ENCODE measurements at regions not wholly inside any gene's neighbourhood (a gene's known extent, or its start where the extent isn't known, plus 50 kb on each side); places are given as distances from the start of the nearest gene placed in this dataset.

DNA sequence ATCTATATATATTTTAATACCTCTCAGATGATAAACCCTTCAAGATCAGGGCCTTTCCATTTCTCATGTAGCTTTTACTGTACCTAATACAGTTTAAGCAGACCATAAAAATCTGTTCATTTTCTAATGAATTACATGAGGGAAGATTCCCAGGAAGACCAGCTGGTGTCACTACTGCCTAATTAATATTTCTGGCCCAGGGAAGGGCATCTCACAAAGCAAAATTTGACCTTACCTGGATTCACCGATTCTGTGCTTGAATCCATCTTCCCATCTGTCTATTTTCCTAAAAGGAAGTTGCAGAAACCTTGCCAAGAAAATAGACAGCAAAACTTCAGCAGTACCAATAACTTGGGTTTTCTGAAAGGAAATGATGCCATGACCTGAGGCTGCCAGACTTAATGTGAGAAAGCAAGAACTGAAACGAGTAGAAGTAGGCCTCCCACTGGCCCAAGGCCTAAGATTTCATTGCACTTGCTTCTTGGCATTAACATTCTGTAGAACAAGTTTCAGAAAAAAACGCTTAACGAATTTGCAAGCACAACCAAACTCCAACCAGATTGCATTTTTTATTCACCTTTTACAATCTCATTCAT lies 83.0 kb upstream of the GLIS3 start:
- peak; percentile 12 for DNase-seq

DNA sequence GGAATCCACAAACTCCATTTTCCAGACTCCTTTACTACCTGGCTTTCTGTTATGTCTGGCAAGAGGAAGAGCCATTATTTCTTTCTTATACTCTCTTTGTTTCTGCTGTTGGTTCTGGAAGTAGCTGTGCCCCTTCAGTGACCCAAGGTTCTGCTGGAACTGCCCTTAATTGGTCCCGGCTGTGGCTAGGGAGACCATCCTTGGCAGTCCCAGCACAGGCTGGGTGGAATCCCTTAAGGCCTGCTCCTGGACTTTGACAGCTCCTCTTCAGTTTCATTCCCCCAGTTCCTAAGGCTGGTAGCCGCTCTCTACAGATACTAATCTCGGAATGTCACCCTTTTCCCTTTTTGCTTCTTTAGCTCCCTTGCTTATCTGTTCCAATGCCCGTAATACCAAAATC lies 81.9 kb upstream of the GLIS3 start:
- no peak for DNase-seq

DNA sequence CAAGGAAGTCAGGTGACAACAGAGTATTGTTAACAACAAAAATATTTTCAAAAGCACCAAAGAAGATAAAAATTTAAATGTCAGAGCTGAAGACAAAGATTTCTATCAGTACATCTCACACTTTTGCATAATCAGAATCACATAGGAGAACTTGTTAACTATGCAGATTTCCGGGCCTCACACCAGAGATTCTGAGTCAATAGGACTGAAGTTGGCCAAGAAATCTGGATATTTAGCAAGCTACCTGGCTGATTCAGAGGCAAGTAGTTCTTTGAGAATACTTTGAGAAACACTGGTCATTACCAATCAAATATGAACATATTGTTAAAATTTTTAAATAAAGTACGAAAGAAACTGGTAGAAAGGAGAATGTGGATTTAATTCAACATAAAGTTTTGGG lies 80.5 kb upstream of the GLIS3 start:
- DNase-seq = no peak

DNA sequence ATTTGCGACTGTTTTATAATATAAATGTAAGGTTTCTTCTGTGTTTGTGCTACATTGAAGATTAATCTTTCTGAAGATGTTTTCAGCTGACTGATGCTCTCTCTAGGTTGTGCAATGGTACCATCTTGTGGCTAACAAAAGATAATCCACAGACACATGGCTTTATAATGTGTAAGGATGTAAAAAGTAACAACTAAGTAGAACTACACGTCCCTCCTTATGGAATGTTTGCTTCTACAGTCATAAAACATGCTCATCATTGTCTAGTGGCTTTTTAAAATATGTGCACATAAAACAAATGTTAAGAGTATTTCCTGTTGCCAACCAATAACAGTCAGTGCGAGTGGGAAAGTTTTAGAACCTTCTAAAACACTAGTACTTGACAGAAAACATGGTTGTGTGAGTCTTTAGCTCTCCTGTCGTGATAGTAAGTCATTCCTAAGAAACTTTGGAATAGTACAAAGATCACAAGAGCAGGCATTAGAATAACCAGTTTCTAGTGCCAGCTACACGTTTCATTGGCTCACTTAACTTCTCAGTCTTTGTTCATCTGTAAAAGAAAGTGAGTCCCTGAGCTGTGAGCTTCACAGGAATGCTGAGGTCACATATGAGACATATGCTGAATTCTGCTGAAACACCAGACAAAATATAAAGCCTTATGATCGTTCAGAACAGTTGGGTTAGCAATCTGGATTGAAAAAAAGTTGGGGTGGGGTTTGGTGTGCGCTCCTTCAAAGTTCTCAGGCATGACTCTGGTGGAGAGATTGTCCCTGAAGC lies 75.7 kb upstream of the GLIS3 start:
- DNase-seq = peak; percentile 35

DNA sequence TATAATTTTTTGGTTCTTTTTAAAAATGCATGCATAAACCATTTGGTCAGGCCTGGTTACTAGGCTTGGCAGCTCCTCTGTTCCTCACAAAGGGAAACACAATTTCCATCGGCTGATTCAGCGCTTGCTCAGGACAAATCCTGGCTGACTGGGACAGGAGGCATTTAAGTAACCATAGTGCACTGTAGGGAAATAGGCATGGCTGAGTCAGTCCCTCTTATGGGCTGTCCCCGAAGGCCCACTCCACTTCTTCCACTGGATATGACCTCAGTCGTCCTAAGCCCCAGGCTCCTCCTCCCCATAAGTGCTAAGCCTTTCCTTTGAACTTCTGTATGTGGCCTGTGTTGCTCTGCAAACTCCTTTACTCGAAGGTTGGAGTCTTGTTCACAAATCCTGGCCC lies 71.2 kb upstream of the GLIS3 start:
- DNase-seq = no peak

DNA sequence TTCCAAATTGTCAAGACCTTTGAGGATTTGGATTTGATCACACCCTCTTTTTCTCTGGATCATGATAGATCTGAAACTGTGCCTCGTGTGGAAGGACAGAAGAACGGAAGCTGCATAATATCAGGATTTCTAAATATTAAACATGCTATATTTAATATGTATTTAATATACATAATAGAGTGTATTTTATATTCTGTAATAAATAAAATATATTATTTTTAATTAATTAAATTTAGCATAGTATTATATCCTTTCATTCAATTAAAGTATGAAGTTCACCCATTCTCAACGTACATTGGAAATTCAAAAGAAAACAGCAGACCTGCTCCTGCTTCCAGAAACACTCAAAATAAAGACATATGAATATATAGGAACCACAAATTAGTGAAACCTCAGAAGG lies 70.6 kb upstream of the GLIS3 start:
- no peak for DNase-seq

DNA sequence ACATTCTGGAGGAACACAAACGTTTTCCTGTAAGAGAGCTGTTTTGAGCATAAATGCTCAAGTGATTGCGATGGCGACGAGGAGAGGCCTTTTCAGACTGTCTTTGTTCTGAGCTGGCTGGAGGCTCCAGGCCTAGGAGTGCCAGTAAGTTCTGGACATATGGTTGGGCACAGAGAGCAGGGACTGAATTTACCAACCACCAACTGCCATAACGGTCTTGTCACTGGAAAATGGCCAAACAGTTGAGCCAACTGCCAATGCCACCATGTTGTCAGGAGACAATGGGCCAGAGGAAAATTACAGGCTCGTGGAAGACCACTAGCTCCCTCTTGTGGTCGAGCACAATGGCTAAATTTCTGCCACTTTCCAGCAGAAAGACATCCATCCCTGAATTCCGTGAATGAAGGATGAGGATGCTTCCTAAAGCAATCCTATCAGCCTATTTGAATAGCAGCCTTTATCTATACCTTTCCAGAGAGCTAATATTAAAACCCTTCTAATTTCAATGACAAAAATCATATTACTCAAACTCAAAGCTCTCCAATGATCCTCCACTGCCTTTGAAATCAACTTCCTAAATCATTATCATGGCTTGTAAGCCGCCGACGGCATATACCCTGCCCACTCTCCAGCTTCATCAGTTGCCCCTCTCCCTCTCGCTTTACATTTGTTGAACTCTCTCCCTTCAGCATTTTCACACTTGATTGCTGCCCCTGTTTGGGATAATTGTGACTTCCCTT lies 66.9 kb upstream of the GLIS3 start:
- peak; percentile 31 for DNase-seq

DNA sequence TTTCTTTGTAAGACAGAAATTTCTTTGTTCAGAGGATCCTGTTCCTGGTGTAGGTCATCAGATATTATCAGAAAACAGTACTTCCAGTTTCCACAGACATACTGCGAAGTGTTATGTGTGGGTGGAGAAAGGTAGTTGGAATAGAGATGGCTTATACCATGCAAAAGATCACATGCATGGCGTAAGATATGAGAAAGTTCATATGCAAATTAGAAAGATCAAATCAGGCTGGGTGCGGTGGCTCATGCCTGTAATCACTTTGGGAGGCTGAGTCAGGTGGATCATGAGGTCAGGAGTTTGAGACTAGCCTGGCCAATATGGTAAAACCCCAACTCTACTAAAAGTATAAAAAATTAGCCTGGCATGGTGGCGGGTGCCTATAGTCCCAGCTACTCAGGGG lies 65.2 kb upstream of the GLIS3 start:
- DNase-seq = no peak

DNA sequence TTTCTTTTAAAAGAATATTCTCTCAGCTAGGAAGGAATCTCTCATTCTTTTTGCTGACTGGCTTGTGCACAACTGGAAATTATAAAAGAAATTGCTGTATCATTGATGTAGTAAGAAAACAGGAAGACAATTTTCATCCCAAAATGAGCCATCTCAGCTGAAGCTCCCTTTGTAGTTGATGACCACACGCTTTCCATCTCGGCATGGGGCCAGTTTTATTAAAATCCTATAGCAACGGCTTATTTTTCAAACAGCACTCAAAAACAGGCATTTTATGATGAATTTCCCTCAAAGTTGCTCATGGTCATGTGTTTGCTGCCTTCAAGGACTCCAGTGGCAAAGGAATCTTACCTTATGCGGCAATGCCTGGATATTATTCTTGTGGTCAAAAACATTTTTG lies 62.4 kb upstream of the GLIS3 start:
- no peak for DNase-seq

DNA sequence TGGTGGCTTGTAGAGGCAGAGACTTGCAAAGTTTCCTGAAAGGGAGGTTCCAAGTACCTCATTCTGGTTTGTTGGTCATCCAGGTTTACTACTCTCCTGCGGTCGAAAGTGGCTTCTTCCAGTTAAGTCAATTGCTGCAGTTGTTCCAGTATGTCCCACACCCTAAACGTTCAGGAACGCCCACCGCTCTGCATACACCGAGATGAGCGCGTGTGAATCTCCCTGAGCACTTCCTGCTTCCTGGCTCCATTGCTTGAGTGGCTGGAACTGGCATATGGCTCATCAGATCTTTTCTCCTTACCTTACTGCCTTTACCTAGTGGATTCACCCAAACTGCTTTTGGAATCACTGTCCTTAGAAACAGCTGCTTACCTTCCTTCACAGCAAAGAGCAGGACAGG lies 59.1 kb upstream of the GLIS3 start:
- no peak for DNase-seq

DNA sequence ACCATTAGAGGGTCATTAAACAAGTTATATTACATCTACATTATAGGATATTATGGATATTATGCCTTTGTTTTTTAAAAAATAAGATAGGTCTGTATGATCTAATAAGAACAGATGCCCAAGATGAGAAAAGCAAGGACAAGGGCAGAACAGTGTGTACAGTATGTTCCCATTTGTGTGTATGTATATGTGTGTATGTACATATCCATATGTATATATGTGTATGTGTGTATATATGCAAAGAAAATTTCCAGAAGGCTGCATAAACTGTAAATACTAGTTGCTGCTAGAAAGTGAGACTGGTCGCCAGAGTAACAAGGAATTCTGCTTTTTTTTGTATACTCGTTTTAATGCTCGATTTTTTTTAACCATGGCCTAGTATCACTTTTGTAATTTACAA lies 58.1 kb upstream of the GLIS3 start:
- DNase-seq = no peak

DNA sequence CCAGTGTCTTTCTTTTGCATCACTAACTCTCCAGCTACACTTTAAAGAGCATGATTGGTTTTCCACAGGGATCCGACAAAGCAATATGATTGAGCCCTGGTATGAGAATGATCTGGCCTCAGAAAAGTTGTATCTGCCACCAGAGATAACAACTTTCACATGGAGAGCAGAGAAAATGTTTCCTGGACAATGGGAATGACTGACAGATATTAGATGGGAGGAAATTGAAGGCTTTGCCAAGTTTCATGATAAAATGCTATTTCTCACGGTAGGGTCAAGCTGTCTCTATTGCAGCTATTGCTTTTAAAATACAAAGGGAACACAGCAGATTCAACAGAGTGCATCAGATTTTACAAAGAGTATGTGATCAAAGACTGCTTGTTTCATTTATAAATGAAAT lies 56.4 kb upstream of the GLIS3 start:
- no peak for DNase-seq

DNA sequence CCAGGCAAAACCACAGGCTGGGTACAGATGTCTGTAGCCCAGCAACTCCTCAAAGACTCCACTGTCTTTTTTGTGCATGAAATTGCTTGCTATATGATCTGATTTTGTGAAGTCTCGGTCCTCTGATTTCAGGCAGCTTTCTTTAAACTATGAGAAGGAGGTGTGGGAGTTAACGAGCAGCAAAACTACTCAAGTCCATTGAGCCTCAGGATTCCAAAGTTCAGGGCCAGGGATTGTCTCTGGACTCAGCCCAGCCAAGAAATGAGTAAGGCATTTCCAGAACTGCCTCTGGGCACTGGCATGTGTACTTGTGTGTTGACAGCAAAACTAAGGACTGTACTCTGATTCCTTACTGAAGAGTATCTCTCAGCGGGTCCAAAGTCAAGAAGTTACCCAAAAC lies 53.4 kb upstream of the GLIS3 start:
- no peak for DNase-seq

DNA sequence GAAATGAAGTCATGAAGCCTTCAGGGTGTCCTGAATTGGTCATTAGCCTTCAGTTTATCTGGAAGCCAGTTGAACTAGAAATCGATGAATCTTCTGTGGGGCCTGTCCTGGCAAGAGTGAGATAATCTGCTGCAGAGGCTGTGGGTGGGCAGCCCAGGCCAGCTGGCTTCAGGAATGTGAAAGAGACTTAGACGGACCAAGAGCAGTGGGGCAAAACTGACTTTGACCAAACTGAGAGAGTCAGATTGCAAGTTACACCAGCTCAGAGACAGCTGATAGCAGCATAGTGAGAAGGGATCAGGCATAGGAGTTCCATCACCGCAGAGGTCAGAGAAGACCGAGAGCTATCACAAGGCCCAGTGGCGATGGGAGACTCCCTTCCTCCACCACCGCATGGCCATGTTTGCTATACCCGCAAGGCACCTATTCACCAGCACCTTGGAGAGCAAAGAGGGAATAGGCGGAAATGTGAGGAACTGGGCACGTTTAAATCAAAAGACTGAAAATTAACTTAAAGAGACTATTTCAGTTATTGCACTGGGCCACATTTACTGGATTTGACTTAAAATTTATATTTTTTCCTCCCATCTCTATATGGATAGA lies 50.0 kb upstream of the GLIS3 start:
- no peak for DNase-seq
